HG03469 (cell line): ENCODE measurements at regions not wholly inside any gene's neighbourhood (a gene's known extent, or its start where the extent isn't known, plus 50 kb on each side); places are given as distances from the start of the nearest gene placed in this dataset.

Source experiments
- ATAC-seq: cut with Tn5 transposase; IDR thresholded peaks from one replicate; pipeline ENCODE4 v1.9.1; 2021; ENCODE audit warnings: mild to moderate bottlenecking, moderate library complexity, moderate number of reproducible peaks; ENCODE audit not compliant: unreplicated experiment

- ATAC-seq: no peak
Observed at GRCh38 chr12:107539196-107539939, 146.2 kb upstream of the PWP1 start.

GRCh38 chr12:107541001-107541705 lies 144.4 kb upstream of the PWP1 start:
- no peak for ATAC-seq

- ATAC-seq: no peak
Observed at GRCh38 chr12:107543416-107543815, 142.2 kb upstream of the PWP1 start.

- no peak for ATAC-seq
Observed at GRCh38 chr12:107543841-107544240, 141.8 kb upstream of the PWP1 start.

- ATAC-seq: no peak
Observed at GRCh38 chr12:107544937-107545336, 140.7 kb upstream of the PWP1 start.

- no peak for ATAC-seq
Observed at GRCh38 chr12:107545737-107546353, 139.8 kb upstream of the PWP1 start.

- no peak for ATAC-seq
Observed at GRCh38 chr12:107547389-107547788, 138.2 kb upstream of the PWP1 start.

- no peak for ATAC-seq
Observed at GRCh38 chr12:107549651-107550480, 135.7 kb upstream of the PWP1 start.

- ATAC-seq: no peak
Observed at GRCh38 chr12:107551434-107551833, 134.2 kb upstream of the PWP1 start.

GRCh38 chr12:107552263-107552662 lies 133.3 kb upstream of the PWP1 start:
- ATAC-seq: no peak

GRCh38 chr12:107553211-107553765 lies 132.3 kb upstream of the PWP1 start:
- no peak for ATAC-seq

GRCh38 chr12:107554941-107555340 lies 130.7 kb upstream of the PWP1 start:
- no peak for ATAC-seq

- no peak for ATAC-seq
Observed at GRCh38 chr12:107557026-107557425, 128.6 kb upstream of the PWP1 start.

- ATAC-seq: no peak
Observed at GRCh38 chr12:107557589-107558100, 128.0 kb upstream of the PWP1 start.

GRCh38 chr12:107558141-107558815 lies 127.3 kb upstream of the PWP1 start:
- no peak for ATAC-seq

GRCh38 chr12:107558816-107559382 lies 126.7 kb upstream of the PWP1 start:
- no peak for ATAC-seq

- no peak for ATAC-seq
Observed at GRCh38 chr12:107560165-107560898, 125.3 kb upstream of the PWP1 start.

GRCh38 chr12:107560899-107561285 lies 124.7 kb upstream of the PWP1 start:
- ATAC-seq: no peak

- ATAC-seq: no peak
Observed at GRCh38 chr12:107564946-107565345, 120.7 kb upstream of the PWP1 start.
